ENCODE measurements at regions not wholly inside any gene's neighbourhood (a gene's known extent, or its start where the extent isn't known, plus 50 kb on each side); places are given as distances from the start of the nearest gene placed in this dataset.

DNA sequence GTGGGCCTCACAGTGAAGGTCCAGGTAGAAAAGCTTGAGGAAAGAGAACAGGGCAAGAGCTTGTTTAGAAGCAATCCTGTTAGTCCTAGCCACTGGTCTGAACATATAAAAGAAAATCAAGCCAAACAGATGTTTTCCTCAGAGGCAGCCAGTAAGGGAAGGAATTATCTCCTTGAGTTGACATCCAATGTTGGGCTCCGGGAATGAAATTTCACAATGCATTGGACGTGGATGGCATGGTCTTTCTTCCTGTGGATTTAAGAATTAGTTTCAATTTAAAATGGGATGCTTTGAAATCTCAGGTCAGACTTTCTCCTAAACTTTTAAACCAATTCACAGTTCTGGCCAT lies 92.1 kb downstream of the ACKR3 start:
- H3K4me1 ChIP-seq (ENCODE audit: control insufficient read depth, extremely low read depth, insufficient read depth, low read length) = peaks cover 10% of the 10 kb centered on the region

DNA sequence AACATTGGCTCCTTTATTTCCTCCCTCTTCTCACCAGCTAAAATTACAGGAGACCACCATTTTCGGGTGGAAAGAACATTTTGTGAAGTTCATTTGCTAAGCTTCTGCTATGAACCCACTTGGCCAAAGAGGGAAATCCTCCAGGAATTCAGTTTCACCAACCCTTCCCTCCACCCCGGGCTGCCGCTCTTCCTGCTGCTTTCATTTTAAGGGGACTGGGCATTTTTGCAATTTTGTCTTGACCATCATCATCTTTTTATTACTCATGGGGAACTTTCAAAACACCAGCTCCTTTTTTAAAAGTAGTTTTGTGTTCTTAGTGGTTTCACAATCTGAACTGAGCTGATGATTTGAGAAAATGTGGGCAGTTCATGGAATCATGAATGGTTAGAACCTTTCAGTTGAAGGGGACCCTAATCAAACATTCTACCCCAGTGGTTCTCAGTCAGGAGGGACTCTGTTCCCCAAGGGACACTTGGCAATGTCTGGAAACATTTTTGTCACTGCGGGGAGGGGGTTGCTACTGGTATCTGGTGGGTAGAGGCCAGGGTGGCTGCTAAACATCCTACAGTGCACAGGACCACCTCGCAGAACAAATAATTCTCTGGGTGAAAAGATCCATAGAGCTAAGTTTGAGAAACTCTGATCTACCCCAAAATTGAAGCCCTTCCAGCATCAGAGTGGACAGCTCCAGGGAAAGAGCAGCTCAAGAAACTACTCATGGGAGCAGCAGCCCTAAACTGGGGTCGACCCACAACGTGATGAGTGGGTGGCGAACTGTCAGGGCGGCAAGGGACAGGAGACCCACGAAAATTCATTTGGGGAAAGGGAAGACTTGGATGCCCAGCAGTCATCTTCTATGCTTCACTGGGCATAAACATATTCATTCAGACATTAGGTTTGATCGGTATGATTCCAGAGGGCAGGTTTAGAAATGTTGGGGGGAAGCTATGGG lies 92.9 kb downstream of the ACKR3 start:
- no peak overlapping the region for H3K9ac ChIP-seq (ENCODE audit: insufficient read depth, low read length)
- DNase-seq (ENCODE audit: low read depth in 2 of 2) = no peak
- H3K27ac ChIP-seq (ENCODE audit: insufficient read depth, low read length) = no peak overlapping the region
- H2AFZ ChIP-seq (ENCODE audit: low read length) = no peak overlapping the region
- no peak for TF ChIP-seq CTCF (conservative IDR thresholded peaks at IDR 0.05 in 1 of 2, IDR thresholded peaks at IDR 0.05 in 1 of 2; ENCODE audit: low read depth in 1 of 2, low read length in 2 of 2)
- no peak for TF ChIP-seq EZH2 (IDR thresholded peaks at IDR 0.05; ENCODE audit: low read length, missing control alignments)
- H3K4me3 ChIP-seq (replicated peaks in 1 of 4; ENCODE audit: control extremely low read depth in 1 of 4, insufficient read depth in 1 of 4, low read depth in 3 of 4, low read length in 4 of 4) = no peak overlapping the region
- H3K4me1 ChIP-seq (ENCODE audit: control insufficient read depth, extremely low read depth, insufficient read depth, low read length) = peaks cover 10% of the 10 kb centered on the region
- no peaks in the 10 kb centered on the region for H4K20me1 ChIP-seq (ENCODE audit: control insufficient read depth, extremely low read depth, insufficient read depth, low read length)
- no peak overlapping the region for H3K4me2 ChIP-seq (ENCODE audit: extremely low read depth, insufficient read depth, low read length)
- H3K79me2 ChIP-seq (ENCODE audit: control insufficient read depth, insufficient read depth, low read length) = no peaks in the 10 kb centered on the region
- H3K36me3 ChIP-seq (ENCODE audit: control insufficient read depth, insufficient read depth, low read length) = no peaks in the 10 kb centered on the region
- H3K27me3 ChIP-seq (ENCODE audit: control insufficient read depth, insufficient read depth, low read length) = no peaks in the 10 kb centered on the region
- H3K9me3 ChIP-seq (ENCODE audit: control insufficient read depth, insufficient read depth, low read depth, low read length) = no peaks in the 10 kb centered on the region

More for the DNA sequence above, 92.1 kb downstream of the ACKR3 start:
- Histone ChIP-seq H2AFZ (ENCODE audit: low read length) (no peak overlapping the region), H3K79me2 (ENCODE audit: control insufficient read depth, insufficient read depth, low read length) (no peaks in the 10 kb centered on the region), H4K20me1 (ENCODE audit: control insufficient read depth, extremely low read depth, insufficient read depth, low read length) (no peaks in the 10 kb centered on the region), H3K4me2 (ENCODE audit: extremely low read depth, insufficient read depth, low read length) (no peak overlapping the region), H3K9ac (ENCODE audit: insufficient read depth, low read length) (no peak overlapping the region), H3K4me3 (replicated peaks in 1 of 4; ENCODE audit: control extremely low read depth in 1 of 4, insufficient read depth in 1 of 4, low read depth in 3 of 4, low read length in 4 of 4) (no peak overlapping the region), H3K36me3 (ENCODE audit: control insufficient read depth, insufficient read depth, low read length) (no peaks in the 10 kb centered on the region), H3K27me3 (ENCODE audit: control insufficient read depth, insufficient read depth, low read length) (peaks cover 2% of the 10 kb centered on the region), H3K27ac (ENCODE audit: insufficient read depth, low read length) (no peak overlapping the region), H3K9me3 (ENCODE audit: control insufficient read depth, insufficient read depth, low read depth, low read length) (no peaks in the 10 kb centered on the region)
- no peak for DNase-seq (ENCODE audit: low read depth in 2 of 2)
- no peak for TF ChIP-seq CTCF (conservative IDR thresholded peaks at IDR 0.05 in 1 of 2, IDR thresholded peaks at IDR 0.05 in 1 of 2; ENCODE audit: low read depth in 1 of 2, low read length in 2 of 2)
- TF ChIP-seq EZH2 (IDR thresholded peaks at IDR 0.05; ENCODE audit: low read length, missing control alignments) = no peak

DNA sequence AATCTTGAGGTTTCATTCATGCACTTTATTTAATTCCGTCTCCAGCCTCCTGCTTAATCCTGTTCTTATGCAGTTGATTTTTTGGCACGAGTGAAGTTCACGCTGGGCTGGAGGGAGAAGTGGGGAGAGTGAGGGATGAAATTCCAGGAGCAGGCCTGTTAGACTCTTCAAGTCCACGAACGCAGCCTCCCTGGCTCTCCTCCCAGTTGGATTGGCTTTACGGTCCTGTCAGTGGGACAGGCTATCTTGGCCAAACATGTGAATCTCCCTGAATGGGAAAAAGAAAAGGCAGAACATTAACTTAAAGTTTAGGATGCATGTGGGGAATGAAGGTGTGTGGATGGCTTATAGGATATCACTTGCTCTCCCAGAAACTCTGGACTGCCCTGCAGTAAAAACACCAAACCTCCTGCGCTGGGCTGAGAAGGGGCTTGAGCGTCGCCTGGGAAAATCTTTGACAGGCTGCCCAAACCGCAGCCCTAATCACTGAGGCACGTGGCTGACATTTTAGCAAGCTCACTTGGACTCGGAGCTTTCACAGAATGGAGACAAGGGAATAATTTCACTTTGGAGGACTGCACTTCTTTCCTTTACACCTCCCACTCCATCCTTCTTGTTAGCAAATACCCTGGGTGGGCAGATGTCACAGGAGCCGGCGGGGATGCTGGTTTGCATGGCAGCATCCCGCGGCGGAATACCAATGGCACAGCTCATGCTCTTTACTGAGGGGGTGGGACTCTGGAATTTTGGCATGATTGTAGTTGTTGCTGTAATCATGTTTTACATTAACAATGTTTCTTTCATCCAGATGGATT lies 93.9 kb downstream of the ACKR3 start:
- Histone ChIP-seq H3K9me3 (ENCODE audit: control insufficient read depth, insufficient read depth, low read depth, low read length) (no peaks in the 10 kb centered on the region), H3K4me3 (replicated peaks in 1 of 4; ENCODE audit: control extremely low read depth in 1 of 4, insufficient read depth in 1 of 4, low read depth in 3 of 4, low read length in 4 of 4) (peak overlapping the region in 1 of 4 experiments; percentile 9), H3K36me3 (ENCODE audit: control insufficient read depth, insufficient read depth, low read length) (no peaks in the 10 kb centered on the region), H3K4me1 (ENCODE audit: control insufficient read depth, extremely low read depth, insufficient read depth, low read length) (peaks cover 10% of the 10 kb centered on the region), H3K9ac (ENCODE audit: insufficient read depth, low read length) (no peak overlapping the region), H3K27me3 (ENCODE audit: control insufficient read depth, insufficient read depth, low read length) (no peaks in the 10 kb centered on the region), H3K27ac (ENCODE audit: insufficient read depth, low read length) (peak overlapping the region; percentile 64), H3K4me2 (ENCODE audit: extremely low read depth, insufficient read depth, low read length) (peak overlapping the region; percentile 76), H3K79me2 (ENCODE audit: control insufficient read depth, insufficient read depth, low read length) (no peaks in the 10 kb centered on the region), H2AFZ (ENCODE audit: low read length) (no peak overlapping the region), H4K20me1 (ENCODE audit: control insufficient read depth, extremely low read depth, insufficient read depth, low read length) (no peaks in the 10 kb centered on the region)
- no peak for TF ChIP-seq CTCF (conservative IDR thresholded peaks at IDR 0.05 in 1 of 2, IDR thresholded peaks at IDR 0.05 in 1 of 2; ENCODE audit: low read depth in 1 of 2, low read length in 2 of 2)
- DNase-seq (ENCODE audit: low read depth in 2 of 2) = peak; percentile 48 to 93

Data from fibroblast of lung (primary cell).